ENCODE measurements at regions not wholly inside any gene's neighbourhood (a gene's known extent, or its start where the extent isn't known, plus 50 kb on each side); places are given as distances from the start of the nearest gene placed in this dataset.

GRCh38 chr12:38151991-38152700 lies 164.4 kb upstream of the ALG10B start:
- H2AFZ ChIP-seq (replicated peaks): no peak overlapping the region
- no peak for DNase-seq (ENCODE audit: low spot score)
- no peak overlapping the region for H3K4me2 ChIP-seq
- Mint-ChIP-seq H3K4me3 (no peak overlapping the region), H3K27ac (no peak overlapping the region), H3K4me1 (no peaks in the 10 kb centered on the region), H3K27me3 (ENCODE audit: insufficient read depth, low read depth) (no peaks in the 10 kb centered on the region), H3K36me3 (no peaks in the 10 kb centered on the region), H3K9me3 (peaks cover 65% of the 10 kb centered on the region)
- H3K27me3 ChIP-seq: no peaks in the 10 kb centered on the region
- no peaks in the 10 kb centered on the region for H3K79me2 ChIP-seq (ENCODE audit: low read depth)
- TF ChIP-seq EZH2phosphoT487 (IDR thresholded peaks at IDR 0.05) (no peak), CTCF (IDR thresholded peaks at IDR 0.05) (no peak), EZH2 (IDR thresholded peaks at IDR 0.05) (no peak)
- peaks cover 8% of the 10 kb centered on the region for H3K9me3 ChIP-seq (ENCODE audit: low read depth)
- H3F3A ChIP-seq (ENCODE audit: low read depth): no peaks in the 10 kb centered on the region
- no peaks in the 10 kb centered on the region for H4K20me1 ChIP-seq (ENCODE audit: low read depth)
- no peaks in the 10 kb centered on the region for H3K36me3 ChIP-seq
- H3K4me3 ChIP-seq: no peak overlapping the region
- H3K27ac ChIP-seq: no peak overlapping the region
- H3K4me1 ChIP-seq: no peaks in the 10 kb centered on the region
- H3K9ac ChIP-seq: no peak overlapping the region

GRCh38 chr12:38152816-38153736 lies 163.5 kb upstream of the ALG10B start:
- Mint-ChIP-seq H3K36me3 (no peaks in the 10 kb centered on the region), H3K9me3 (peaks cover 60% of the 10 kb centered on the region)

GRCh38 chr12:38153737-38154061 lies 162.9 kb upstream of the ALG10B start:
- H3K27ac Mint-ChIP-seq: no peak overlapping the region
- peaks cover 56% of the 10 kb centered on the region for H3K9me3 Mint-ChIP-seq

More at GRCh38 chr12:38152816-38153736, 163.5 kb upstream of the ALG10B start:
- Histone ChIP-seq H3K36me3 (no peaks in the 10 kb centered on the region), H3K9ac (no peak overlapping the region), H2AFZ (replicated peaks) (no peak overlapping the region), H3K27me3 (no peaks in the 10 kb centered on the region), H4K20me1 (ENCODE audit: low read depth) (no peaks in the 10 kb centered on the region), H3K79me2 (ENCODE audit: low read depth) (no peaks in the 10 kb centered on the region), H3F3A (ENCODE audit: low read depth) (no peaks in the 10 kb centered on the region), H3K4me2 (no peak overlapping the region), H3K27ac (no peak overlapping the region), H3K9me3 (ENCODE audit: low read depth) (peaks cover 8% of the 10 kb centered on the region), H3K4me1 (no peaks in the 10 kb centered on the region), H3K4me3 (no peak overlapping the region)
- H3K4me1 Mint-ChIP-seq: no peaks in the 10 kb centered on the region
- H3K4me3 Mint-ChIP-seq: no peak overlapping the region
- TF ChIP-seq EZH2phosphoT487 (IDR thresholded peaks at IDR 0.05) (no peak), CTCF (IDR thresholded peaks at IDR 0.05) (no peak), EZH2 (IDR thresholded peaks at IDR 0.05) (no peak)
- no peak for DNase-seq (ENCODE audit: low spot score)
- no peaks in the 10 kb centered on the region for H3K27me3 Mint-ChIP-seq (ENCODE audit: insufficient read depth, low read depth)
- H3K27ac Mint-ChIP-seq: no peak overlapping the region

More at GRCh38 chr12:38153737-38154061, 162.9 kb upstream of the ALG10B start:
- Histone ChIP-seq H3F3A (ENCODE audit: low read depth) (no peaks in the 10 kb centered on the region), H2AFZ (replicated peaks) (no peak overlapping the region), H3K4me1 (no peaks in the 10 kb centered on the region), H3K4me3 (no peak overlapping the region), H3K36me3 (no peaks in the 10 kb centered on the region), H3K9ac (no peak overlapping the region), H3K27ac (no peak overlapping the region), H3K27me3 (no peaks in the 10 kb centered on the region), H4K20me1 (ENCODE audit: low read depth) (no peaks in the 10 kb centered on the region), H3K79me2 (ENCODE audit: low read depth) (no peaks in the 10 kb centered on the region), H3K4me2 (no peak overlapping the region), H3K9me3 (ENCODE audit: low read depth) (peaks cover 8% of the 10 kb centered on the region)
- Mint-ChIP-seq H3K4me3 (no peak overlapping the region), H3K4me1 (no peaks in the 10 kb centered on the region), H3K27me3 (ENCODE audit: insufficient read depth, low read depth) (no peaks in the 10 kb centered on the region), H3K36me3 (no peaks in the 10 kb centered on the region)
- TF ChIP-seq EZH2 (IDR thresholded peaks at IDR 0.05) (no peak), CTCF (IDR thresholded peaks at IDR 0.05) (no peak), EZH2phosphoT487 (IDR thresholded peaks at IDR 0.05) (no peak)
- DNase-seq (ENCODE audit: low spot score): no peak
